Ammon's horn (tissue), 1 donor: ENCODE measurements at regions not wholly inside any gene's neighbourhood (a gene's known extent, or its start where the extent isn't known, plus 50 kb on each side); places are given as distances from the start of the nearest gene placed in this dataset.
A peak's percentile ranks its signal among the peaks of the same experiment; 100 is the strongest.

Experiments
- DNase-seq: peaks from one replicate; pipeline ENCODE4 v3.0.0-alpha.2; 2016; ENCODE audit warnings: low spot score

DNA sequence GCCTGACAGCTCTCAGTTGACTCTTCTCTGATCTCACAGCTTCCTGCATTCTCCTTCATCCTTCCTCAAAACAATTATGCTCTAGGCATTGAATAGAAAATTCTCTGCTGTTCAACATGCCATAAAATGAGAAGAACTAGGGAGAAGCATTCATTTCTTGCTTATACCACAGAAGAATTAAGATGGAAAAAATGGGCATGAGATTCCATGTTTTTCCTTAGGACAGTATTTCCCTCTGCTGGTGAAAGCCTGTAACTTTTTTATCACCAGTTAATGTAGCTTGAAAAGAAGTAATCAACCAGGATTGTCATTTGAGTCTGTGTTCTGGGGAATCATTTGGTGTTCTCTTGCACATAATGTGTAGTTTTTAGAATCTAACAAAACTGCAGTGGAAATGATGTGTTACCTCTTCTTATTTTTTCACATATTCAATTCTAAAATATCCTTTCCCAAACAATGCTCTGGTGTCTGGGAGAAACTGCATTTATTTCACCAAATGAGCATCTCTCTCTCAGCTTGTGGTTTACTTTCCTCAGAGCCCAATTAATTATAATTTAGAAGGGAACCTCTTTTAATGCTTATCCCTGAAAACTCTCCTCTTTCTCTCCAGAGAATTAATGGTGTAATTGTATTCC, 92.8 kb upstream of the DCBLD2 start:
- peak; percentile 58 for DNase-seq

GRCh38 chr3:98991393-98991792, 89.9 kb upstream of the DCBLD2 start:
- DNase-seq: no peak

- no peak for DNase-seq
Measured at GRCh38 chr3:98990657-98991056, 89.2 kb upstream of the DCBLD2 start.

DNA sequence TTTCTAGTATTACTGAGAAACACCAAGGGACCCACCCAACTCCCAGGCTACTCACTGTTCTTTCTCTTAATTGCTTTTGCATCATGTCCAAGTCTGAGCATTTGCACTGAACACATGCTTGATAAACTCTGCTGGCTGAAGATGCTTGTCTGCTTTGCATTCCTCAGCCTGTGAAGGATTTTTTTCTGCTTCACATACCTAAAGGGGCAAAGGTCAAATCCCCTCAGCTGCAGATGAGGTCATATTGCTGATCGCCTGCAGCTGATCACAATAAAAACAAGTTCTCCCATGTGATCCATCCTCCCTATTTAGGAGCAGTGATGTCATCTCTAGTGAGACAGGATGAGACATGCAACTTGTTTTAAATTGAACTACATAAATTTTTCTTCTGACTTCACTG, 84.6 kb upstream of the DCBLD2 start:
- no peak for DNase-seq

GRCh38 chr3:98985431-98985830, 83.9 kb upstream of the DCBLD2 start:
- no peak for DNase-seq

GRCh38 chr3:98984024-98984423, 82.5 kb upstream of the DCBLD2 start:
- no peak for DNase-seq

DNA sequence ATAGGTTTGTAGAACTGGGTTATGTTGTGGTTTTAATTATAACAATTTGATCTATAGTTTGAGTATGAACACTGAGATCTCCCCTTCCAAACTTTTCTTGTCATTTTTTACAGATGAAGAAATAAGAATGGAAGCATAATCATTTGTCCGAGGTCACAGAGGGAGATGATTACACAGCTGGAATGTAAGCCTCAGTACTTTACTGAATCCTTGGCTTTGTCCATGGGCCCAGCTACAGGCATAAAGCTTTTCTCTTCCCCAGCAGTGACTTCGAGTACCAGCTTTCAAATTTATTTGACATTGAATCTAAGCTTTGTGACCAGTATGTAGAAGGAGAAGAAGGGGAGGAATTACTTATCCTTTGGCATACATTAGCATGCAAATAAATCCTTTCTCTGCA, 80.9 kb upstream of the DCBLD2 start:
- no peak for DNase-seq

GRCh38 chr3:98980915-98981596, 79.6 kb upstream of the DCBLD2 start:
- no peak for DNase-seq

DNA sequence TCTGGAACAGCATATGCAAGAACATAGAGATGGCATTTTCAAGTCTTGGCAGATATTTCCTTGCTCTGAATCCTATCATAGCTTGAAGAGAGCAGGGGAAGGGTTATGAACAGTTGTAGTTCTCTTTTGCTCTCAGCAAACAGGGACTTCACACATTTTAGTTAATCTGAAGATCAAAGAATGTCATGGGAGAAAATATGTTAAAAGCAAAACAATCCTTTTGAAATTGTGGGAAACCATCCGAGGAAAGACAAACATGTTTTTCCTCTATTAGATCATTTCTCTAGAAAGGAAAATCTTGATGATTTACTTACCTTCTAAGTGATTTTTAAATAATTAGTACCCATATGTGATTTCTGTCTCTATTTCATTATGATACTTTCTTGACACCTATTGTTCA, 77.8 kb upstream of the DCBLD2 start:
- no peak for DNase-seq

GRCh38 chr3:98978068-98978811, 76.7 kb upstream of the DCBLD2 start:
- DNase-seq: no peak

DNA sequence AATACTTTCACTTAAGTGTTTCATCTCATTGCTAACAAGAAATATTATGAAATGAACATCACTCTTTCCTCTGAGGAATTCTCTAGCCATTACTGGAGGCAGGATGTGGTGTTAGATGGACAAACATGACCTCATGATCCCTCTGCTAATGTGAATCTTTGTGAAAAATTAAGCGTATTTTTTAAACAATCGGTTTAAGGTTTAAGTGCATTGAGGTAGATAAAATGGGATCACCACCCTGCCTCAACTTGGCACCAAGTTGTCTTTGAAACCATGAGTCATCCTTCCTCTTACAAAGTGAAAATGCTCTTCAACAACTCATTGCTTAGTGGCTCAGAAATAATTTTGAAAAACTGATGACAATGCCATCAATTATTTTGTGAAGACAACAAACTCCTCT, 76.0 kb upstream of the DCBLD2 start:
- no peak for DNase-seq

DNA sequence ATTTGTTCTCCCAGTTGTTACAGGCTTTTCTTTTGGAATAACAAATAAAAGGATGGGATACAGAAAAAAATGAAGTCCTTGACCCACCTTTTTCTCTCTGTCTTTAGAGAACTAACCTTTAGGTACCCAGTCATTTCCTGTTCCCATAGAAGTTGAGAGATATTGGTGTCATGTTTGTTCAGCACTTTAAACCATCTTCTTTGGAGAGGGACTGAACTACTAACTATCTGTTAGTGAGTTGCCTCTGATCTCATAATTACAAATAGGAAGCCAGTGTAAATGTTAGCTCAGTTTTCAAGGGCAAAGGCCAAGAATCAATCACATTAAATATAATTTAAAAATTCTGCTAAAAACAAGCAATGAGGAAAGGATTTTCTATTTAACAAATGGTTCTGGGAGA, 72.9 kb upstream of the DCBLD2 start:
- DNase-seq: no peak

DNA sequence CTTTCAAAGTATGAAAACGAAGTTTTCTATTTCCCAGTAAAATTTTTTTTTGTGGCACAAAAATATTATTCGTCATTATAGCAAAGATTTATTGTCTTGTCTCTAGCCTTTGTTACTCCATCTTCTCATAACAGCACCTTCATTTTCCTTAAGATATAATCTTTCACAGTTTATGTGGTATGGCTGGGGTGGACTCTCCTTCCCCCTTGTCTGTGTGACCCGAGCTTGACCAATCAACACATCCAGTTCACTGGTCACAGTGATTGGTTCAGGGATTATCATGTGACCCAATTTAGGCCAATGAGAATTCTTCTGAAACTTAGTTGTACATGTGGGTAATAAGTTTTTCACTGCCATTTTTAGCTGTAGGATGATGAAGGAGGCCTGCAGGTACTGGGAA, 71.2 kb upstream of the DCBLD2 start:
- no peak for DNase-seq

DNA sequence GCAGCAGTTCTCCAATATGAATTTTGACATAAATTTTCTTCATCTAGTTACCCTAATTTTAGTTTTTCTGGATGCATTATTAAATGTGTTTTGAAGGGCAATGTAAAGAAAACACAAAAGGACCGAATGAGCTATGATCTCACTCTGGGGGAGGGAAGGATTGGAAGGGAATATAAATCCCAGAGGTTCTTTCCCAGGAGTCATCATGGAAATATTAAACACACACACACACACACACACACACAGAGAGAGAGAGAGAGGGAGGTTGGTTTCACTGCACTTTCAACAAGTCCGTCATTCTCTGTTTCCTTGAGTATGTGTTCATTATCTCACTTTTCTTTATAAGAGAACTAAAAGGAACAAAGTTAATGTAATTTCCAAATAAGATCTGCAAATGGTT, 70.7 kb upstream of the DCBLD2 start:
- no peak for DNase-seq

GRCh38 chr3:98971169-98971681, 69.7 kb upstream of the DCBLD2 start:
- no peak for DNase-seq

- no peak for DNase-seq
Measured at GRCh38 chr3:98969295-98969694, 67.8 kb upstream of the DCBLD2 start.

GRCh38 chr3:98968824-98969223, 67.3 kb upstream of the DCBLD2 start:
- DNase-seq: no peak

- no peak for DNase-seq
Measured at GRCh38 chr3:98968347-98968746, 66.9 kb upstream of the DCBLD2 start.

- DNase-seq: no peak
Measured at GRCh38 chr3:98967758-98968157, 66.3 kb upstream of the DCBLD2 start.

- DNase-seq: no peak
Measured at GRCh38 chr3:98966862-98967546, 65.5 kb upstream of the DCBLD2 start.

DNA sequence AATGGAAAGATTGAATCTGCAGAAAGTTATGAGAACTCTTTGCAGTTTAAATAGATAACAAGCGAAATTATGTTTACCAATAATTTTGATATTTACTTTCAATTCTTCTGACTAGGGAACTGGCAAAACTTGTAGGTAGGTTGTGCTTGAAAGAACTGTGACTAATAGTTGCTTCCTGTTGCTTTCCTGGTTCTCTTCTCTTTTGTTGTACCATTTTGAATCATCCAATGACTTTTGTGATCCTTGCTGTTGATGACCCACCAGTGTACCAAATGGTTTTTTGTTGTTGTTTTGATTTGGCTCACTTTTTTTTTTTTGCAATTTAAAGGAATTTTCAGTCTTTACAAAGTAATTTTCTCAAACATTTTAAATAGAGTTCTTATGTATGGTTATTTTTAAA, 64.9 kb upstream of the DCBLD2 start:
- no peak for DNase-seq

DNA sequence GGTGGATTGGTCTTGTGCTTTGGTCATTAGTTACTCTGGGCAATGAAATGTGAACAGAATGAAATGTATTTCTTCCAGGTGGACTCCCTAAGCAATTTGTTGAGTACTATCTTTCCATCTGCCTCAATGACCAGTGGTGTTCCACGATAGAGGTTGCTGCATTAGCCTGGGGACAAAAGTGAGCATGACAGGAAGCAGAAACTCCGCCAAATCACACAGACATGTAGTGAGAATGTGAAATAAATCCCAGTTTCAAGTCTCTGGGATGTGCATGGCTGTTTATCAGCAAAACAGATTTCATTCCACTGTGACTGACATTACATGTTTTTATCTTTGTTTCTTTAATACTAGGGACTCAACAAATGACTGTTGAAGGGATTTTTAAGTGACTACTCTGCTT, 63.3 kb upstream of the DCBLD2 start:
- DNase-seq: no peak

- DNase-seq: no peak
Measured at GRCh38 chr3:98963546-98963945, 62.1 kb upstream of the DCBLD2 start.
